ENCODE measurements at regions not wholly inside any gene's neighbourhood (a gene's known extent, or its start where the extent isn't known, plus 50 kb on each side); places are given as distances from the start of the nearest gene placed in this dataset.

- Mint-ChIP-seq H3K36me3 (no peaks in the 10 kb centered on the region), H3K4me3 (no peak overlapping the region), H3K27ac (no peak overlapping the region), H3K9me3 (no peaks in the 10 kb centered on the region), H3K27me3 (ENCODE audit: low read depth) (no peaks in the 10 kb centered on the region), H3K4me1 (no peaks in the 10 kb centered on the region)
- ChIA-PET CTCF (no interaction called here), POLR2A (no interaction called here)
- no peak for ATAC-seq
- DNase-seq (ENCODE audit: low spot score), result no peak
- TF ChIP-seq ERG (CRISPR knock-in tag; IDR thresholded peaks at IDR 0.05), result no peak
- no peak for TF ChIP-seq ZNF263 (CRISPR knock-in tag; IDR thresholded peaks at IDR 0.05; ENCODE audit: low read depth)
- no peak for TF ChIP-seq SMAD4 (CRISPR knock-in tag; IDR thresholded peaks at IDR 0.05)
- TF ChIP-seq GABPB1 (CRISPR knock-in tag; IDR thresholded peaks at IDR 0.05), result no peak
- TF ChIP-seq, protein P1, sequence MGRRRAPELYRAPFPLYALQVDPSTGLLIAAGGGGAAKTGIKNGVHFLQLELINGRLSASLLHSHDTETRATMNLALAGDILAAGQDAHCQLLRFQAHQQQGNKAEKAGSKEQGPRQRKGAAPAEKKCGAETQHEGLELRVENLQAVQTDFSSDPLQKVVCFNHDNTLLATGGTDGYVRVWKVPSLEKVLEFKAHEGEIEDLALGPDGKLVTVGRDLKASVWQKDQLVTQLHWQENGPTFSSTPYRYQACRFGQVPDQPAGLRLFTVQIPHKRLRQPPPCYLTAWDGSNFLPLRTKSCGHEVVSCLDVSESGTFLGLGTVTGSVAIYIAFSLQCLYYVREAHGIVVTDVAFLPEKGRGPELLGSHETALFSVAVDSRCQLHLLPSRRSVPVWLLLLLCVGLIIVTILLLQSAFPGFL (CRISPR knock-in tag; IDR thresholded peaks at IDR 0.05; ENCODE audit: borderline replicate concordance), result no peak
- no peak for TF ChIP-seq TCF7 (CRISPR knock-in tag; IDR thresholded peaks at IDR 0.05; ENCODE audit: low read depth)
- TF ChIP-seq SMAD3 (CRISPR knock-in tag; IDR thresholded peaks at IDR 0.05; ENCODE audit: borderline replicate concordance), result no peak
- TF ChIP-seq NFE2L1 (CRISPR knock-in tag; IDR thresholded peaks at IDR 0.05), result no peak
- no peak for TF ChIP-seq ETV6 (CRISPR knock-in tag; IDR thresholded peaks at IDR 0.05)
- TF ChIP-seq, protein P2, sequence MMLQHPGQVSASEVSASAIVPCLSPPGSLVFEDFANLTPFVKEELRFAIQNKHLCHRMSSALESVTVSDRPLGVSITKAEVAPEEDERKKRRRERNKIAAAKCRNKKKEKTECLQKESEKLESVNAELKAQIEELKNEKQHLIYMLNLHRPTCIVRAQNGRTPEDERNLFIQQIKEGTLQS (CRISPR knock-in tag; conservative IDR thresholded peaks at IDR 0.05), result no peak
- TF ChIP-seq FOXJ3 (CRISPR knock-in tag; IDR thresholded peaks at IDR 0.05; ENCODE audit: borderline replicate concordance), result no peak
- TF ChIP-seq OVOL2 (CRISPR knock-in tag; IDR thresholded peaks at IDR 0.05; ENCODE audit: borderline replicate concordance), result no peak
- no peak for TF ChIP-seq ELF4 (CRISPR knock-in tag; IDR thresholded peaks at IDR 0.05; ENCODE audit: low read depth)
Measured at GRCh38 chr13:58584610-58585009, 953.1 kb downstream of the PCDH17 start.

GRCh38 chr13:58587183-58587582 lies 955.6 kb downstream of the PCDH17 start:
- no peak overlapping the region for H3K27ac Mint-ChIP-seq
- no peak for ATAC-seq
- no peaks in the 10 kb centered on the region for H3K27me3 Mint-ChIP-seq (ENCODE audit: low read depth)
- H3K36me3 Mint-ChIP-seq, result no peaks in the 10 kb centered on the region
- ChIA-PET CTCF (no interaction called here), POLR2A (no interaction called here)
- H3K4me3 Mint-ChIP-seq, result no peak overlapping the region
- H3K4me1 Mint-ChIP-seq, result no peaks in the 10 kb centered on the region
- no peak for DNase-seq (ENCODE audit: low spot score)
- H3K9me3 Mint-ChIP-seq, result no peaks in the 10 kb centered on the region
- TF ChIP-seq NFATC4 (CRISPR knock-in tag; IDR thresholded peaks at IDR 0.05), result no peak
- TF ChIP-seq, protein P3, sequence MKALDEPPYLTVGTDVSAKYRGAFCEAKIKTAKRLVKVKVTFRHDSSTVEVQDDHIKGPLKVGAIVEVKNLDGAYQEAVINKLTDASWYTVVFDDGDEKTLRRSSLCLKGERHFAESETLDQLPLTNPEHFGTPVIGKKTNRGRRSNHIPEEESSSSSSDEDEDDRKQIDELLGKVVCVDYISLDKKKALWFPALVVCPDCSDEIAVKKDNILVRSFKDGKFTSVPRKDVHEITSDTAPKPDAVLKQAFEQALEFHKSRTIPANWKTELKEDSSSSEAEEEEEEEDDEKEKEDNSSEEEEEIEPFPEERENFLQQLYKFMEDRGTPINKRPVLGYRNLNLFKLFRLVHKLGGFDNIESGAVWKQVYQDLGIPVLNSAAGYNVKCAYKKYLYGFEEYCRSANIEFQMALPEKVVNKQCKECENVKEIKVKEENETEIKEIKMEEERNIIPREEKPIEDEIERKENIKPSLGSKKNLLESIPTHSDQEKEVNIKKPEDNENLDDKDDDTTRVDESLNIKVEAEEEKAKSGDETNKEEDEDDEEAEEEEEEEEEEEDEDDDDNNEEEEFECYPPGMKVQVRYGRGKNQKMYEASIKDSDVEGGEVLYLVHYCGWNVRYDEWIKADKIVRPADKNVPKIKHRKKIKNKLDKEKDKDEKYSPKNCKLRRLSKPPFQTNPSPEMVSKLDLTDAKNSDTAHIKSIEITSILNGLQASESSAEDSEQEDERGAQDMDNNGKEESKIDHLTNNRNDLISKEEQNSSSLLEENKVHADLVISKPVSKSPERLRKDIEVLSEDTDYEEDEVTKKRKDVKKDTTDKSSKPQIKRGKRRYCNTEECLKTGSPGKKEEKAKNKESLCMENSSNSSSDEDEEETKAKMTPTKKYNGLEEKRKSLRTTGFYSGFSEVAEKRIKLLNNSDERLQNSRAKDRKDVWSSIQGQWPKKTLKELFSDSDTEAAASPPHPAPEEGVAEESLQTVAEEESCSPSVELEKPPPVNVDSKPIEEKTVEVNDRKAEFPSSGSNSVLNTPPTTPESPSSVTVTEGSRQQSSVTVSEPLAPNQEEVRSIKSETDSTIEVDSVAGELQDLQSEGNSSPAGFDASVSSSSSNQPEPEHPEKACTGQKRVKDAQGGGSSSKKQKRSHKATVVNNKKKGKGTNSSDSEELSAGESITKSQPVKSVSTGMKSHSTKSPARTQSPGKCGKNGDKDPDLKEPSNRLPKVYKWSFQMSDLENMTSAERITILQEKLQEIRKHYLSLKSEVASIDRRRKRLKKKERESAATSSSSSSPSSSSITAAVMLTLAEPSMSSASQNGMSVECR (CRISPR knock-in tag; IDR thresholded peaks at IDR 0.05; ENCODE audit: borderline replicate concordance), result no peak
- TF ChIP-seq ZBTB21 (CRISPR knock-in tag; IDR thresholded peaks at IDR 0.05; ENCODE audit: borderline replicate concordance), result no peak
- TF ChIP-seq ELF4 (CRISPR knock-in tag; IDR thresholded peaks at IDR 0.05; ENCODE audit: low read depth), result no peak
- no peak for TF ChIP-seq TEAD4 (CRISPR knock-in tag; IDR thresholded peaks at IDR 0.05)
- no peak for TF ChIP-seq KAT7 (CRISPR knock-in tag; IDR thresholded peaks at IDR 0.05; ENCODE audit: borderline replicate concordance)
- no peak for TF ChIP-seq TEAD1 (CRISPR knock-in tag; IDR thresholded peaks at IDR 0.05)
- TF ChIP-seq SMAD3 (CRISPR knock-in tag; IDR thresholded peaks at IDR 0.05; ENCODE audit: borderline replicate concordance), result no peak
- no peak for TF ChIP-seq ZNF396 (CRISPR knock-in tag; IDR thresholded peaks at IDR 0.05; ENCODE audit: borderline replicate concordance)
- TF ChIP-seq CDX4 (CRISPR knock-in tag; IDR thresholded peaks at IDR 0.05; ENCODE audit: borderline replicate concordance), result no peak
- no peak for TF ChIP-seq E2F4 (CRISPR knock-in tag; IDR thresholded peaks at IDR 0.05; ENCODE audit: borderline replicate concordance, low read depth)
- TF ChIP-seq NR3C1 (CRISPR knock-in tag; conservative IDR thresholded peaks at IDR 0.05; ENCODE audit: low read depth), result no peak
- TF ChIP-seq, protein P4, sequence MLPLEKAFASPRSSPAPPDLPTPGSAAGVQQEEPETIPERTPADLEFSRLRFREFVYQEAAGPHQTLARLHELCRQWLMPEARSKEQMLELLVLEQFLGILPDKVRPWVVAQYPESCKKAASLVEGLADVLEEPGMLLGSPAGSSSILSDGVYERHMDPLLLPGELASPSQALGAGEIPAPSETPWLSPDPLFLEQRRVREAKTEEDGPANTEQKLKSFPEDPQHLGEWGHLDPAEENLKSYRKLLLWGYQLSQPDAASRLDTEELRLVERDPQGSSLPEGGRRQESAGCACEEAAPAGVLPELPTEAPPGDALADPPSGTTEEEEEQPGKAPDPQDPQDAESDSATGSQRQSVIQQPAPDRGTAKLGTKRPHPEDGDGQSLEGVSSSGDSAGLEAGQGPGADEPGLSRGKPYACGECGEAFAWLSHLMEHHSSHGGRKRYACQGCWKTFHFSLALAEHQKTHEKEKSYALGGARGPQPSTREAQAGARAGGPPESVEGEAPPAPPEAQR (CRISPR knock-in tag; IDR thresholded peaks at IDR 0.05), result no peak
- no peak for TF ChIP-seq ATF1 (CRISPR knock-in tag; IDR thresholded peaks at IDR 0.05)
- TF ChIP-seq, protein P5, sequence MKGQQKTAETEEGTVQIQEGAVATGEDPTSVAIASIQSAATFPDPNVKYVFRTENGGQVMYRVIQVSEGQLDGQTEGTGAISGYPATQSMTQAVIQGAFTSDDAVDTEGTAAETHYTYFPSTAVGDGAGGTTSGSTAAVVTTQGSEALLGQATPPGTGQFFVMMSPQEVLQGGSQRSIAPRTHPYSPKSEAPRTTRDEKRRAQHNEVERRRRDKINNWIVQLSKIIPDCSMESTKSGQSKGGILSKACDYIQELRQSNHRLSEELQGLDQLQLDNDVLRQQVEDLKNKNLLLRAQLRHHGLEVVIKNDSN (CRISPR knock-in tag; IDR thresholded peaks at IDR 0.05), result no peak

All from WTC11 (cell line).